ENCODE measurements at regions not wholly inside any gene's neighbourhood (a gene's known extent, or its start where the extent isn't known, plus 50 kb on each side); places are given as distances from the start of the nearest gene placed in this dataset.

- Mint-ChIP-seq H3K9me3 (no peaks in the 10 kb centered on the region; a peak in 1 of 5 replicates), H3K27me3 (ENCODE audit: low read depth) (no peaks in the 10 kb centered on the region), H3K4me1 (peaks cover 0 to 5% of the 10 kb centered on the region in 2 experiments; a peak in 1 of 4 replicates), H3K4me3 (no peak overlapping the region), H3K36me3 (ENCODE audit: insufficient read depth in 1 of 3, low read depth in 3 of 3) (no peaks in the 10 kb centered on the region; a peak in 1 of 7 replicates), H3K27ac (no peak overlapping the region)
- H3T11ph ChIP-seq (ENCODE audit: low read length): no peak overlapping the region
- WGBS (ENCODE audit: extremely low coverage, insufficient read length, low lambda C conversion rate): no CpG with 5 or more reads among the region's 4 CpGs
- no peak overlapping the region for H3K9ac ChIP-seq (ENCODE audit: extremely low read depth, insufficient read length, low read length)
- H2BK120ac ChIP-seq (ENCODE audit: low read depth, low read length, poor library complexity, severe bottlenecking): no peak overlapping the region
- no peak overlapping the region for H3K4ac ChIP-seq (ENCODE audit: low read depth, low read length)
- H3K4me2 ChIP-seq (ENCODE audit: insufficient read depth, insufficient read length, low read length): no peak overlapping the region
- H4K91ac ChIP-seq (ENCODE audit: insufficient read length, low read depth, low read length): no peak overlapping the region
- H3K18ac ChIP-seq (ENCODE audit: insufficient read length, low read depth, low read length): no peak overlapping the region
- H4K20me1 ChIP-seq (ENCODE audit: control insufficient read depth, insufficient read depth, insufficient read length): no peaks in the 10 kb centered on the region
- H3K4me1 ChIP-seq (ENCODE audit: insufficient read depth, low read length): no peaks in the 10 kb centered on the region
- no peak for TF ChIP-seq CTCF (conservative IDR thresholded peaks at IDR 0.05)
- H3K14ac ChIP-seq (ENCODE audit: insufficient read depth, low read length): no peak overlapping the region
- no peaks in the 10 kb centered on the region for H3K79me2 ChIP-seq (ENCODE audit: insufficient read depth, low read length)
- H2BK15ac ChIP-seq (ENCODE audit: low read depth, low read length): no peak overlapping the region
- no peak for DNase-seq
- no peaks in the 10 kb centered on the region for H3K9me3 ChIP-seq (ENCODE audit: control insufficient read depth, low read depth, low read length)
- H2AFZ ChIP-seq (ENCODE audit: low read length): no peak overlapping the region
- H2AK5ac ChIP-seq (ENCODE audit: insufficient read length, low read length): no peak overlapping the region
- H2BK20ac ChIP-seq (ENCODE audit: low read depth, low read length, poor library complexity, severe bottlenecking): no peak overlapping the region
- H3K79me1 ChIP-seq (ENCODE audit: insufficient read depth, low read depth, low read length, poor library complexity, severe bottlenecking): no peaks in the 10 kb centered on the region
- no peak overlapping the region for H2BK5ac ChIP-seq (ENCODE audit: insufficient read length, low read length)
- no peak overlapping the region for H3K56ac ChIP-seq (ENCODE audit: insufficient read length, low read depth, low read length)
- H3K27ac ChIP-seq (ENCODE audit: insufficient read length, low read depth, low read length): no peak overlapping the region
- H3K23ac ChIP-seq (ENCODE audit: insufficient read length, low read depth, low read length): no peak overlapping the region
- H2BK12ac ChIP-seq (ENCODE audit: insufficient read length, low read depth, low read length): no peak overlapping the region
- H4K5ac ChIP-seq (ENCODE audit: insufficient read length, low read depth, low read length): no peak overlapping the region
- H4K8ac ChIP-seq (replicated peaks; ENCODE audit: insufficient read length, low read depth, low read length): no peak overlapping the region
- H3K23me2 ChIP-seq (ENCODE audit: insufficient read length, low read depth, low read length, poor library complexity, severe bottlenecking): no peaks in the 10 kb centered on the region
- no peaks in the 10 kb centered on the region for H3K27me3 ChIP-seq (ENCODE audit: insufficient read depth, low read length)
Measured at GRCh38 chr2:104444392-104444791, 409.5 kb upstream of the POU3F3 start.

Measured in H9 (cell line).